ENCODE measurements at regions not wholly inside any gene's neighbourhood (a gene's known extent, or its start where the extent isn't known, plus 50 kb on each side); places are given as distances from the start of the nearest gene placed in this dataset.

GRCh38 chr12:41777064-41777790 lies 367.4 kb downstream of the GXYLT1 start:
- no peaks in the 10 kb centered on the region for H3K36me3 Mint-ChIP-seq
- H3K4me3 Mint-ChIP-seq = no peak overlapping the region
- no peak overlapping the region for H3K27ac Mint-ChIP-seq
- no peak for TF ChIP-seq CTCF (IDR thresholded peaks at IDR 0.05; ENCODE audit: unreplicated experiment)
- peaks cover 15% of the 10 kb centered on the region for H3K4me1 Mint-ChIP-seq
- no peaks in the 10 kb centered on the region for H3K9me3 Mint-ChIP-seq
- no peaks in the 10 kb centered on the region for H3K27me3 Mint-ChIP-seq (ENCODE audit: low read depth)
- DNase-seq (ENCODE audit: low spot score in 2 of 2, unreplicated experiment in 2 of 2) = no peak

GRCh38 chr12:41772478-41772877 lies 372.2 kb downstream of the GXYLT1 start:
- no peak overlapping the region for H3K4me3 Mint-ChIP-seq

GRCh38 chr12:41769810-41770209 lies 374.9 kb downstream of the GXYLT1 start:
- no peaks in the 10 kb centered on the region for H3K9me3 Mint-ChIP-seq
- no peak overlapping the region for H3K27ac Mint-ChIP-seq
- H3K36me3 Mint-ChIP-seq = no peaks in the 10 kb centered on the region
- TF ChIP-seq CTCF (IDR thresholded peaks at IDR 0.05; ENCODE audit: unreplicated experiment) = no peak
- no peaks in the 10 kb centered on the region for H3K4me1 Mint-ChIP-seq
- no peak for DNase-seq (ENCODE audit: low spot score in 2 of 2, unreplicated experiment in 2 of 2)
- H3K27me3 Mint-ChIP-seq (ENCODE audit: low read depth) = no peaks in the 10 kb centered on the region
- no peak overlapping the region for H3K4me3 Mint-ChIP-seq

More at GRCh38 chr12:41772478-41772877, 372.2 kb downstream of the GXYLT1 start:
- Mint-ChIP-seq H3K9me3 (no peaks in the 10 kb centered on the region), H3K36me3 (no peaks in the 10 kb centered on the region), H3K4me1 (peaks cover 5% of the 10 kb centered on the region), H3K27ac (no peak overlapping the region), H3K27me3 (ENCODE audit: low read depth) (no peaks in the 10 kb centered on the region)
- TF ChIP-seq CTCF (IDR thresholded peaks at IDR 0.05; ENCODE audit: unreplicated experiment) = no peak
- no peak for DNase-seq (ENCODE audit: low spot score in 2 of 2, unreplicated experiment in 2 of 2)

- Mint-ChIP-seq H3K4me1 (no peaks in the 10 kb centered on the region), H3K36me3 (no peaks in the 10 kb centered on the region), H3K27me3 (ENCODE audit: low read depth) (no peaks in the 10 kb centered on the region), H3K9me3 (no peaks in the 10 kb centered on the region), H3K4me3 (no peak overlapping the region), H3K27ac (no peak overlapping the region)
- DNase-seq (ENCODE audit: low spot score in 2 of 2, unreplicated experiment in 2 of 2) = no peak
- TF ChIP-seq CTCF (IDR thresholded peaks at IDR 0.05; ENCODE audit: unreplicated experiment) = no peak
Measured at GRCh38 chr12:41768456-41768855, 376.2 kb downstream of the GXYLT1 start.

- Mint-ChIP-seq H3K4me3 (no peak overlapping the region), H3K36me3 (peaks cover 3% of the 10 kb centered on the region), H3K27me3 (ENCODE audit: low read depth) (no peaks in the 10 kb centered on the region), H3K27ac (no peak overlapping the region), H3K9me3 (peaks cover 24% of the 10 kb centered on the region), H3K4me1 (no peaks in the 10 kb centered on the region)
- TF ChIP-seq CTCF (IDR thresholded peaks at IDR 0.05; ENCODE audit: unreplicated experiment) = no peak
- no peak for DNase-seq (ENCODE audit: low spot score in 2 of 2, unreplicated experiment in 2 of 2)
Measured at GRCh38 chr12:41762691-41763090, 382.0 kb downstream of the GXYLT1 start.
